ENCODE measurements at regions not wholly inside any gene's neighbourhood (a gene's known extent, or its start where the extent isn't known, plus 50 kb on each side); places are given as distances from the start of the nearest gene placed in this dataset.
"Not testable (repeated sequence)": the region's sequence is repeated elsewhere in the genome, so short reads cannot be mapped to it uniquely, and the experiment has no call there.

DNA sequence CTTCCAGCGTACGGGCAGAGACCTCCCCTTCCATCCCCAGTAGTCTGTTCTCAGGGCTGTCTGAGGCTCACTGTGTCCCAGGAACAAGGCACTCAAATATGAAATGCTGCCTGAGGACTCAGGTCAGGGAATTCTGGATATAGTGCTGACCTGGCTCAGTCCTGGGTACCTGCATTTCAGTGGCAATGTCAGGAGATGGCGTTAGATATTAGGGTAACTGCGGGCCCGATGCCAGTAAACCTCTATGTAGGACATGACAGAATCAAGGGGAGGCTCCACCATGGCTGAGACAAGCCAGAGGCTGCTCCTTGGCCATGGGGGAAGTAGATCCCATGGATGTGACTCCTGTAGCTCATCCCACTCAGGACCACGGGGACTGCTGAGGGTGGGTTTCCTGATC lies 131.7 kb downstream of the ZNF280B start:
- BruUV-seq (replicated peaks), result not testable (repeated sequence)
- WGBS (ENCODE audit: low lambda C conversion rate), result no CpG with 5 or more reads among the region's 6 CpGs

GRCh38 chr22:22377335-22377734 lies 131.2 kb downstream of the ZNF280B start:
- Histone ChIP-seq H3K4me1 (ENCODE audit: insufficient read depth, low read length) (no peaks in the 10 kb centered on the region), H4K20me1 (ENCODE audit: insufficient read depth, low read length) (no peaks in the 10 kb centered on the region), H3K36me3 (replicated peaks in 1 of 2; ENCODE audit: control insufficient read depth in 1 of 2, insufficient read depth in 2 of 2, low read length in 2 of 2) (no peaks in the 10 kb centered on the region), H3K4me3 (replicated peaks in 1 of 3; ENCODE audit: insufficient read depth in 1 of 3, low read depth in 2 of 3, low read length in 3 of 3) (no peak overlapping the region), H3K9ac (ENCODE audit: insufficient read depth, low read depth, low read length) (no peak overlapping the region), H3K4me2 (ENCODE audit: low read depth, low read length) (no peak overlapping the region), H3K27ac (ENCODE audit: extremely low read length, insufficient read depth, low read length) (no peak overlapping the region), H3K27me3 (ENCODE audit: control insufficient read depth in 1 of 2, insufficient read depth in 2 of 2, low read length in 2 of 2) (peaks cover 0 to 11% of the 10 kb centered on the region in 2 experiments; a peak in 3 of 5 replicates), H3K79me2 (ENCODE audit: insufficient read depth, low read length) (no peaks in the 10 kb centered on the region), H2AFZ (ENCODE audit: low read length) (no peak overlapping the region), H3K9me3 (ENCODE audit: low read length) (no peaks in the 10 kb centered on the region)
- in situ Hi-C loops (cut with HindIII; ENCODE audit: extremely low pct_ligation_motif_present, low pct_unique_long_range_greater_than_20kb) (no loop called here), intact Hi-C loops (cut with micrococcal nuclease; ENCODE audit: unreplicated experiment) (no loop called here)
- BruUV-seq (replicated peaks), result no TSS peak
- FAIRE-seq (no peak), ATAC-seq (no peak), DNase-seq (ENCODE audit: low spot score) (no peak)
- ChIA-PET POLR2A (no interaction called here), CTCF (ENCODE audit: low intra/inter-chr PET ratio, low total read pairs) (no interaction called here)
- no peak for TF ChIP-seq MED13 (CRISPR knock-in tag; IDR thresholded peaks at IDR 0.05)
- TF ChIP-seq, protein P1, sequence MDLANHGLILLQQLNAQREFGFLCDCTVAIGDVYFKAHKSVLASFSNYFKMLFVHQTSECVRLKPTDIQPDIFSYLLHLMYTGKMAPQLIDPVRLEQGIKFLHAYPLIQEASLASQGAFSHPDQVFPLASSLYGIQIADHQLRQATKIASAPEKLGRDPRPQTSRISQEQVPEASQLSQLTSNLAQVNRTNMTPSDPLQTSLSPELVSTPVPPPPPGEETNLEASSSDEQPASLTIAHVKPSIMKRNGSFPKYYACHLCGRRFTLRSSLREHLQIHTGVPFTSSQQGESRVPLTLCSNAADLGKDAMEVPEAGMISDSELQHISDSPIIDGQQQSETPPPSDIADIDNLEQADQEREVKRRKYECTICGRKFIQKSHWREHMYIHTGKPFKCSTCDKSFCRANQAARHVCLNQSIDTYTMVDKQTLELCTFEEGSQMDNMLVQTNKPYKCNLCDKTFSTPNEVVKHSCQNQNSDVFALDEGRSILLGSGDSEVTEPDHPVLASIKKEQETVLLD (CRISPR knock-in tag; IDR thresholded peaks at IDR 0.05; ENCODE audit: low read depth), result no peak
- TF ChIP-seq TP53 (CRISPR knock-in tag; conservative IDR thresholded peaks at IDR 0.05), result no peak
- no peak for TF ChIP-seq ZIK1 (CRISPR knock-in tag; IDR thresholded peaks at IDR 0.05; ENCODE audit: borderline replicate concordance, low read depth)
- TF ChIP-seq HOXA9 (CRISPR knock-in tag; IDR thresholded peaks at IDR 0.05; ENCODE audit: borderline replicate concordance), result no peak
- TF ChIP-seq NONO (IDR thresholded peaks at IDR 0.05), result no peak
- TF ChIP-seq NONO (CRISPR knock-in tag; conservative IDR thresholded peaks at IDR 0.05), result no peak
- no peak for TF ChIP-seq TCF7 (IDR thresholded peaks at IDR 0.05; ENCODE audit: low read depth)

More for the DNA sequence above, 131.7 kb downstream of the ZNF280B start:
- DNase-seq (ENCODE audit: low spot score); in situ Hi-C loops (cut with HindIII; ENCODE audit: extremely low pct_ligation_motif_present, low pct_unique_long_range_greater_than_20kb); H3K4me3 ChIP-seq (replicated peaks in 1 of 3; ENCODE audit: insufficient read depth in 1 of 3, low read depth in 2 of 3, low read length in 3 of 3); FAIRE-seq; POLR2A ChIA-PET; H3K79me2 ChIP-seq (ENCODE audit: insufficient read depth, low read length); H3K9me3 ChIP-seq (ENCODE audit: low read length); H3K4me2 ChIP-seq (ENCODE audit: low read depth, low read length); H3K9ac ChIP-seq (ENCODE audit: insufficient read depth, low read depth, low read length); H3K27ac ChIP-seq (ENCODE audit: extremely low read length, insufficient read depth, low read length); H4K20me1 ChIP-seq (ENCODE audit: insufficient read depth, low read length); intact Hi-C loops (cut with micrococcal nuclease; ENCODE audit: unreplicated experiment); H3K4me1 ChIP-seq (ENCODE audit: insufficient read depth, low read length); H3K36me3 ChIP-seq (replicated peaks in 1 of 2; ENCODE audit: control insufficient read depth in 1 of 2, insufficient read depth in 2 of 2, low read length in 2 of 2); CTCF ChIA-PET (ENCODE audit: low intra/inter-chr PET ratio, low total read pairs); H2AFZ ChIP-seq (ENCODE audit: low read length): not testable (repeated sequence)
- H3K27me3 ChIP-seq (ENCODE audit: control insufficient read depth in 1 of 2, insufficient read depth in 2 of 2, low read length in 2 of 2), result peaks cover 0 to 14% of the 10 kb centered on the region in 2 experiments; a peak in 3 of 5 replicates
- ATAC-seq, result peak; percentile 78
- TF ChIP-seq MAFK (conservative IDR thresholded peaks at IDR 0.05 in 1 of 2, IDR thresholded peaks at IDR 0.05 in 1 of 2; ENCODE audit: low read length in 2 of 2), result 0 out of 4 replicates have a peak, but pooled peaks have one; percentile 8 to 22
- peak; percentile 29; the same call in 1 of the 2 replicates for TF ChIP-seq SMC3 (IDR thresholded peaks at IDR 0.05; ENCODE audit: low read length)
- peak; percentile 54 for TF ChIP-seq RAD21 (CRISPR knock-in tag; IDR thresholded peaks at IDR 0.05)
- peak; percentile 60 for TF ChIP-seq STAG1 (CRISPR knock-in tag; IDR thresholded peaks at IDR 0.05)
- TF ChIP-seq, protein P2, sequence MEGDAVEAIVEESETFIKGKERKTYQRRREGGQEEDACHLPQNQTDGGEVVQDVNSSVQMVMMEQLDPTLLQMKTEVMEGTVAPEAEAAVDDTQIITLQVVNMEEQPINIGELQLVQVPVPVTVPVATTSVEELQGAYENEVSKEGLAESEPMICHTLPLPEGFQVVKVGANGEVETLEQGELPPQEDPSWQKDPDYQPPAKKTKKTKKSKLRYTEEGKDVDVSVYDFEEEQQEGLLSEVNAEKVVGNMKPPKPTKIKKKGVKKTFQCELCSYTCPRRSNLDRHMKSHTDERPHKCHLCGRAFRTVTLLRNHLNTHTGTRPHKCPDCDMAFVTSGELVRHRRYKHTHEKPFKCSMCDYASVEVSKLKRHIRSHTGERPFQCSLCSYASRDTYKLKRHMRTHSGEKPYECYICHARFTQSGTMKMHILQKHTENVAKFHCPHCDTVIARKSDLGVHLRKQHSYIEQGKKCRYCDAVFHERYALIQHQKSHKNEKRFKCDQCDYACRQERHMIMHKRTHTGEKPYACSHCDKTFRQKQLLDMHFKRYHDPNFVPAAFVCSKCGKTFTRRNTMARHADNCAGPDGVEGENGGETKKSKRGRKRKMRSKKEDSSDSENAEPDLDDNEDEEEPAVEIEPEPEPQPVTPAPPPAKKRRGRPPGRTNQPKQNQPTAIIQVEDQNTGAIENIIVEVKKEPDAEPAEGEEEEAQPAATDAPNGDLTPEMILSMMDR (CRISPR knock-in tag; IDR thresholded peaks at IDR 0.05), result peak; percentile 60

Measured in HepG2 (cell line).